ENCODE measurements at regions not wholly inside any gene's neighbourhood (a gene's known extent, or its start where the extent isn't known, plus 50 kb on each side); places are given as distances from the start of the nearest gene placed in this dataset.

DNA sequence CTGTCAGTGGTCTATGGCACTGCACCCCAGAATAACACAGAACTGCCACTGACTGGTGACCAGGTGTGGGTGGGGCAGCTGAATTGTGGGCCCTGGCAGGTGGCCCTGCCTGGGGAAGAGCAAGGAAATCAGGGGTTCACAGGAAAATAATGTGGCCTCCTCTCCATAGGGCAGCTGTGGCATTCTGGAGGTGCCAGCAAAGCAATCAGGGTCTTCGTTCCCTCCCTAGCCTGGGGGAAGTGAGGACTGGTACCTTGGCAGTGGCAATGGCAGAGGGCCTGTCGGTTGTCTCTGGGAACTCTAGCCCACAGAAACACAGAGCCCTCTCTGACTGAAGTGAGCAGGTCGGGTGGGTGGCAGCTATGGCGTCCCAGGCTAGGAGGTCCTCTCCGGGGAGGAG is 223.0 kb downstream of the GRIA2 start:
- TF ChIP-seq CTCF (conservative IDR thresholded peaks at IDR 0.05) (no peak), ZFX (IDR thresholded peaks at IDR 0.05) (no peak)

All from C4-2B (cell line).